Spleen (tissue), 7 donors: ENCODE measurements at regions not wholly inside any gene's neighbourhood (a gene's known extent, or its start where the extent isn't known, plus 50 kb on each side); places are given as distances from the start of the nearest gene placed in this dataset.

Experiments
- CTCF ChIP-seq, 11 experiments: fragments of 200-600 bp in 7 of 11; fragments of 450-650 bp in 4 of 11; sonication (generic) in 4 of 11; IDR thresholded peaks in 8 of 11; conservative IDR thresholded peaks in 3 of 11; 1 replicate in 7 of 11; 2 replicates in 4 of 11; pipeline versions ENCODE4 v1.4.0 to v1.8.0; 2016 to 2021; ENCODE audit warnings: antibody characterized with exemption in 11 of 11, inconsistent platforms in 4 of 11, mild to moderate bottlenecking in 1 of 11
- POLR2A ChIP-seq, 3 donors: fragments of 450-650 bp; IDR thresholded peaks; one replicate each; pipeline ENCODE4 v1.5.1; 2017; ENCODE audit warnings: antibody characterized with exemption in 3 of 3, mild to moderate bottlenecking in 1 of 3
- POLR2AphosphoS5 ChIP-seq, 3 donors: sonication (generic); formaldehyde crosslinking; IDR thresholded peaks; one replicate each; pipeline ENCODE4 v1.5.1; 2017; ENCODE audit warnings: antibody characterized with exemption in 3 of 3
- donor health status: DM: no; HTN: no; CAD: no; lungs with moderate emphysema.
- donor health status: DM: no; HTN: no; CAD: no.
- donor health status: DM: no; HTN: no; CAD: no.

GRCh38 chr5:103356350-103357091, 98.0 kb downstream of the MACIR start:
- TF ChIP-seq CTCF (IDR thresholded peaks at IDR 0.05 in 8 of 11, conservative IDR thresholded peaks at IDR 0.05 in 3 of 11): no peak
- no peak for TF ChIP-seq POLR2A (IDR thresholded peaks at IDR 0.05)
- no peak for TF ChIP-seq POLR2AphosphoS5 (IDR thresholded peaks at IDR 0.05)
